Gastrocnemius medialis (tissue), 4 donors: ENCODE measurements at regions not wholly inside any gene's neighbourhood (a gene's known extent, or its start where the extent isn't known, plus 50 kb on each side); places are given as distances from the start of the nearest gene placed in this dataset.
A peak's percentile ranks its signal among the peaks of the same experiment; 100 is the strongest.

Experiments used
- ATAC-seq, 2 donors: fragments of 150-250 bp; one replicate each; pipeline ENCODE4 v1.9.1; 2016
- DNase-seq, 2 donors: peaks; one replicate each; pipeline ENCODE4 v3.0.0-alpha.2; 2019
- H3K27ac ChIP-seq, 4 donors: fragments of 200-600 bp; sonication (generic); 1 replicate in 1 of 4; 2 replicates in 3 of 4; pipeline ENCODE4 v1.5.1; 2016 to 2018; ENCODE audit warnings: mild to moderate bottlenecking in 2 of 4, moderate library complexity in 1 of 4
- H3K27me3 ChIP-seq, 3 donors: fragments of 200-600 bp; sonication (generic) in 2 of 3; 1 replicate in 1 of 3; 2 replicates in 2 of 3; pipeline versions ENCODE4 v1.5.1 to v1.6.0; 2016 to 2019; ENCODE audit warnings: mild to moderate bottlenecking in 1 of 3, moderate library complexity in 1 of 3
- H3K36me3 ChIP-seq, 2 donors: fragments of 200-600 bp; sonication (generic) in 1 of 2; one replicate each; pipeline ENCODE4 v1.5.1; 2017 to 2018
- H3K4me1 ChIP-seq, 2 donors: fragments of 200-600 bp; sonication (generic) in 1 of 2; one replicate each; pipeline ENCODE4 v1.5.1; 2016 to 2017; ENCODE audit warnings: mild to moderate bottlenecking in 2 of 2
- H3K4me3 ChIP-seq, 4 donors: fragments of 200-600 bp; sonication (generic) in 3 of 4; 1 replicate in 1 of 4; 2 replicates in 3 of 4; pipeline ENCODE4 v1.5.1; 2016 to 2019; ENCODE audit warnings: mild to moderate bottlenecking in 2 of 4
- H3K9me3 ChIP-seq, 3 donors: fragments of 200-600 bp; sonication (generic) in 2 of 3; 1 replicate in 1 of 3; 2 replicates in 2 of 3; pipeline ENCODE4 v1.5.1; 2016 to 2019
- POLR2A ChIP-seq, 2 donors: fragments of 450-650 bp; IDR thresholded peaks; one replicate each; pipeline ENCODE4 v1.6.1; 2017; ENCODE audit warnings: antibody characterized with exemption in 2 of 2, mild to moderate bottlenecking in 2 of 2, moderate library complexity in 2 of 2
- in situ Hi-C, 4 donors: fragments of 200-750 bp; cut with MboI; loops; one replicate each; pipeline versions ENCODE4 v1.15.0 to v1.8.0; 2017; ENCODE audit warnings: low sequenced_read_pairs in 4 of 4
- intact Hi-C: fragments of 100-400 bp; cut with DNase I; formaldehyde crosslinking; loops from one replicate; pipeline ENCODE4 v1.15.1; 2023; ENCODE audit warnings: low total_unique reads
- TF ChIP-seq, protein P1 (sequence below), 5 experiments: fragments of 450-650 bp in 3 of 5; fragments of 200-600 bp in 2 of 5; sonication (generic) in 2 of 5; IDR thresholded peaks in 4 of 5; conservative IDR thresholded peaks in 1 of 5; 1 replicate in 4 of 5; 2 replicates in 1 of 5; pipeline ENCODE4 v1.5.1; 2016 to 2019; ENCODE audit warnings: antibody characterized with exemption in 5 of 5, mild to moderate bottlenecking in 3 of 5, moderate library complexity in 3 of 5

DNA sequence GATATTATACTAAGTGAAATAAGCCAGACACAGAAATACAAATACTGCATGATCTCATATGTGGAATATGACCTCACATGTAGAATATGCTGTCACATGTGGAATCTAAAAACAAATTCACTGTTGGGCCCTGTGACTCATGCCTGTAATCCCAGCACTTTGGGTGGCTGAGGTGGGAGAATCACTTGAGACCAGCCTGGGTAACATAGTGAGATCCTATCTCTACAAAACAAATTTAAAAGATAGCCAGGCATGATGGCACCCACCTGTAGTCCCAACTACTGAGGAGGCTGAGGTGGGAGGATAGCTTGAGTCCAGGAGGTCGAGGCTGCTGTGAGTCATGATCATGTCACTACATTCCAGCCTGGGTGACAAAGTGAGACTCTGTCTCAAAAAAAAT lies 160.3 kb downstream of the PTEN start:
- TF ChIP-seq, protein P1, sequence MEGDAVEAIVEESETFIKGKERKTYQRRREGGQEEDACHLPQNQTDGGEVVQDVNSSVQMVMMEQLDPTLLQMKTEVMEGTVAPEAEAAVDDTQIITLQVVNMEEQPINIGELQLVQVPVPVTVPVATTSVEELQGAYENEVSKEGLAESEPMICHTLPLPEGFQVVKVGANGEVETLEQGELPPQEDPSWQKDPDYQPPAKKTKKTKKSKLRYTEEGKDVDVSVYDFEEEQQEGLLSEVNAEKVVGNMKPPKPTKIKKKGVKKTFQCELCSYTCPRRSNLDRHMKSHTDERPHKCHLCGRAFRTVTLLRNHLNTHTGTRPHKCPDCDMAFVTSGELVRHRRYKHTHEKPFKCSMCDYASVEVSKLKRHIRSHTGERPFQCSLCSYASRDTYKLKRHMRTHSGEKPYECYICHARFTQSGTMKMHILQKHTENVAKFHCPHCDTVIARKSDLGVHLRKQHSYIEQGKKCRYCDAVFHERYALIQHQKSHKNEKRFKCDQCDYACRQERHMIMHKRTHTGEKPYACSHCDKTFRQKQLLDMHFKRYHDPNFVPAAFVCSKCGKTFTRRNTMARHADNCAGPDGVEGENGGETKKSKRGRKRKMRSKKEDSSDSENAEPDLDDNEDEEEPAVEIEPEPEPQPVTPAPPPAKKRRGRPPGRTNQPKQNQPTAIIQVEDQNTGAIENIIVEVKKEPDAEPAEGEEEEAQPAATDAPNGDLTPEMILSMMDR (IDR thresholded peaks at IDR 0.05 in 4 of 5, conservative IDR thresholded peaks at IDR 0.05 in 1 of 5) = no peak
- TF ChIP-seq POLR2A (IDR thresholded peaks at IDR 0.05) = no peak
- ATAC-seq (no peak), DNase-seq (no peak)
- in situ Hi-C loops (no loop called here), intact Hi-C loops (no loop called here)
- Histone ChIP-seq H3K4me1 (no peaks in the 10 kb centered on the region), H3K27me3 (no peaks in the 10 kb centered on the region), H3K36me3 (no peaks in the 10 kb centered on the region), H3K4me3 (no peak overlapping the region), H3K27ac (no peak overlapping the region), H3K9me3 (no peaks in the 10 kb centered on the region)

DNA sequence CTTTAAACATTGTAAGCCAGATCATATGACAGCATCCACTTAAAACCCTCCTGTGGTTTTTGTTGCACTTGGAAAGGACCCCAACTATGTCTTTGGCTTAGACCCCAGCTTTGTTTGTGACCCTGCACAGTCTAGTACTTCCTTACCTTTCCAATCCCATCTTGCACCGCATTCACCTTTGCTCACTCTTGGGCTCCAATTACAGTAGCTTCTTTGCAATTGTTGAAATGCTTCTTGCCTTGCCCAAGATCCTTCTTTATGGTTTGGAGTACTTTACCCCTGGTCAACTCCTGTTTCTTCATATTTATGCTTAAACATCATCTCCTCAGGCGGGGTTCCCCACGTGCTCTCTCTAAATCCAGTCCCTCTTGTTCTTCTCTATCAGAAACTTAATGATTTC lies 162.6 kb downstream of the PTEN start:
- no peak for TF ChIP-seq POLR2A (IDR thresholded peaks at IDR 0.05)
- TF ChIP-seq, protein P1 (IDR thresholded peaks at IDR 0.05 in 4 of 5, conservative IDR thresholded peaks at IDR 0.05 in 1 of 5) = no peak
- H3K27me3 ChIP-seq = no peaks in the 10 kb centered on the region
- no peaks in the 10 kb centered on the region for H3K9me3 ChIP-seq
- intact Hi-C loops (no loop called here), in situ Hi-C loops (no loop called here)
- no peak overlapping the region for H3K4me3 ChIP-seq
- ATAC-seq = peak in 1 of 2 donors; percentile 24
- H3K36me3 ChIP-seq = no peaks in the 10 kb centered on the region
- H3K27ac ChIP-seq = no peak overlapping the region
- H3K4me1 ChIP-seq = no peaks in the 10 kb centered on the region
- no peak for DNase-seq

DNA sequence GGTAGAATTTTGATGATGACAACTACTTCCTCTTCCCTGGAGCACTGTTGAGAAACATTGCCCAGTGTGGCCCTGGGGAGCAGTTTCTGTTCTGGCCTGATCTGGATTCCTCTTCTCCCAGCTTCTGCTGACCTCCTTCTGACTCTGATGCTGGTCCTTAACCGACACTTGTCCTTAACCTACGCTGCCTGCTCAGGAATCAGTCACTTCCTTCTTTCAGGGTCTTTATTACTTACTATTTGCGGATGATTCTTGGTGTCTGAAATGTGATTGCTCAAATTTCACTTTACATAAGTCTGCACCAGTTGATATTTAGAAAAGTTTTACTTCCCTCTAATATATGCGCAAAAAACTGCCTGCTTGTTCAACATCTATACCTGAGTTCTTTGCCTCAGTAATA lies 164.1 kb downstream of the PTEN start:
- H3K27ac ChIP-seq = peak overlapping the region in 1 of 4 donors; percentile 28
- in situ Hi-C loops (no loop called here), intact Hi-C loops (no loop called here)
- H3K9me3 ChIP-seq = no peaks in the 10 kb centered on the region
- H3K4me3 ChIP-seq = no peak overlapping the region
- DNase-seq (peak; percentile 6 to 45), ATAC-seq (peak in 1 of 2 donors; percentile 58)
- TF ChIP-seq, protein P1 (IDR thresholded peaks at IDR 0.05 in 4 of 5, conservative IDR thresholded peaks at IDR 0.05 in 1 of 5) = no peak
- no peak for TF ChIP-seq POLR2A (IDR thresholded peaks at IDR 0.05)
- no peaks in the 10 kb centered on the region for H3K4me1 ChIP-seq
- H3K36me3 ChIP-seq = no peaks in the 10 kb centered on the region
- H3K27me3 ChIP-seq = no peaks in the 10 kb centered on the region

DNA sequence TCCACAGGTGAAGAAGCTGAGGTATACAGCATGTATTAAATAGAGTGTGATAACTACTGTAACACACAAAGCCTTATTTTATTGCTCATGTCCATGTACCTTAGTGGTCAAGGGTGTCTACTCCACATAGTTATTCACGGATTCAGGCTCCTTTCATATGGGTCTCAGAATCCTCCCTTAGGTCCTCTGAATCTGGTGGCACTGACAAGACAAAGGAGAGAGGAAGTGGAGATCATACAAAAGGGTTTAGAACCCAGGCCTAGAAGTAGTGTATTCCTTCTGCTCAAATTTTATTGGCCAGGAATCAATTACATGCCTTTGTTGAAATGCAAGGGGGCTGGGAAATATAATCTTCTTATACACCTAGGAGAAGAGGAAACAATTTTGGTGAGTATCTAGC lies 164.6 kb downstream of the PTEN start:
- intact Hi-C loops = no loop called here
- Histone ChIP-seq H3K4me3 (no peak overlapping the region), H3K9me3 (no peaks in the 10 kb centered on the region), H3K27ac (peak overlapping the region in 1 of 4 donors; percentile 28), H3K36me3 (no peaks in the 10 kb centered on the region), H3K4me1 (no peaks in the 10 kb centered on the region), H3K27me3 (no peaks in the 10 kb centered on the region)
- in situ Hi-C loops = no loop called here
- no peak for ATAC-seq
- TF ChIP-seq POLR2A (IDR thresholded peaks at IDR 0.05) = no peak
- TF ChIP-seq, protein P1 (IDR thresholded peaks at IDR 0.05 in 4 of 5, conservative IDR thresholded peaks at IDR 0.05 in 1 of 5) = no peak
- no peak for DNase-seq

DNA sequence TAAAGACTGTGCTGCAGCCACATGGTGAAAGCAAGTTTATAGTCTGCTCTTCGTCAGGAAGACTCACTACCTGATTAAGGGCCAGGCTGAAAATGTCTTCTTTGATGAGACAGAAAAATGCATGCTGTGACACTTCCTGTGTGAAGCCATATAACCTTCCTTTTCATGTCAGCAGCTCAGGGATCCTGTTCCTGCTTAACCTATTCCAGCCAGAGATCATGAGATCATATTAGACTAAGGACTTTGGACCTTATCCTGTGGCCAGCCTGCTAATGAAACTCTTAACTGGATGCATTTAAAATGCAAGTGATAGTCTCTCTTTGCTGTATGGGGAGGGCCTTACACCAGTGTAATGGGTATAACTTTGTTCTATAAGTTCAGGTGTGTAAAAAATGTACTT lies 165.2 kb downstream of the PTEN start:
- ATAC-seq (no peak), DNase-seq (no peak)
- in situ Hi-C loops (no loop called here), intact Hi-C loops (no loop called here)
- no peaks in the 10 kb centered on the region for H3K4me1 ChIP-seq
- H3K36me3 ChIP-seq = no peaks in the 10 kb centered on the region
- no peak overlapping the region for H3K4me3 ChIP-seq
- H3K27me3 ChIP-seq = no peaks in the 10 kb centered on the region
- no peak overlapping the region for H3K27ac ChIP-seq
- TF ChIP-seq POLR2A (IDR thresholded peaks at IDR 0.05) = no peak
- H3K9me3 ChIP-seq = no peaks in the 10 kb centered on the region
